ENCODE measurements at regions not wholly inside any gene's neighbourhood (a gene's known extent, or its start where the extent isn't known, plus 50 kb on each side); places are given as distances from the start of the nearest gene placed in this dataset.

GRCh38 chr5:173527671-173528070 is 88.8 kb downstream of the BOD1 start:
- TF ChIP-seq CTCF (IDR thresholded peaks at IDR 0.05): no peak
- no peak for TF ChIP-seq POLR2A (IDR thresholded peaks at IDR 0.05)
